Activated CD8-positive, alpha-beta memory T cell treated with anti-CD3 and anti-CD28 coated beads, Interleukin-2, amount 50 U/mL, for 24 hours (primary cell): ENCODE measurements at regions not wholly inside any gene's neighbourhood (a gene's known extent, or its start where the extent isn't known, plus 50 kb on each side); places are given as distances from the start of the nearest gene placed in this dataset.

Experiments used
- DNase-seq: peaks from one replicate; pipeline ENCODE4 v3.0.0-alpha.2; 2020; ENCODE audit errors: extremely low read depth

DNA sequence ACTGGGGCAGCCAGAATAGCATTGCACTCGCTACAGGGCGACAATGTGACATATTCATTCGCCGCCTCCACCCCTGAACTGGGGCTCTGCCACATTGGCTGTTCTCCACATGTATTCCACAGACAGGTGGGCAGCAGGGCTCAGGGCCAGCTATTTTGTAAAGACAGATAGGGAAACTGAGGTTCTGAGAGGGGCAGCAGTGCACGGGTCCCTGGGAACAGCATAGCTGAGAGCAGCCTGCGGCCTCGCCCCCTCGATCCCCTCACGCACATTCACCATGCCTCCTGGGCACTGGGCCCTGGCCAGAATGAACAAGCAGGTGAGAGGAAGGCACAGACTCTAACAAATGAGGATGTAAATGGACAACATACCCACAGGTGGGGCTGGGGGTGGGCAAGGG lies 75.0 kb upstream of the SPATA12 start:
- DNase-seq: no peak

DNA sequence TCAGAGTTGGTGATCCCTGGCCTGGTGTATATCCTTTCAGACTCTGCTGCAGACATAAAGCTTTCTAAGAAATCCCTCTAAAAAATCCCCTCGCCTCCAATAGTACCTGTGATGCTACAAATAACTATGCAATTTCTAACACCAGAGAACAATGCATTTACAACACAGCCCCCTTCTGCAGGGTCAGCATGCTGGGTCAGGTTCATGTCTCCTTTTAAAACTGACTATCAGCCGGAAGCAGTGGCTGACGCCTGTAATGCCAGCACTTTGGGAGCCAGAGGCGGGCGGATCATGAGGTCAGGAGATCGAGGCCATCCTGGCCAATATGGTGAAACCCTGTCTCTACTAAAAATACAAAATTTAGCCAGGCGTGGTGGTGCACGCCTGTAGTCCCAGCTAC lies 77.0 kb upstream of the SPATA12 start:
- DNase-seq: no peak

DNA sequence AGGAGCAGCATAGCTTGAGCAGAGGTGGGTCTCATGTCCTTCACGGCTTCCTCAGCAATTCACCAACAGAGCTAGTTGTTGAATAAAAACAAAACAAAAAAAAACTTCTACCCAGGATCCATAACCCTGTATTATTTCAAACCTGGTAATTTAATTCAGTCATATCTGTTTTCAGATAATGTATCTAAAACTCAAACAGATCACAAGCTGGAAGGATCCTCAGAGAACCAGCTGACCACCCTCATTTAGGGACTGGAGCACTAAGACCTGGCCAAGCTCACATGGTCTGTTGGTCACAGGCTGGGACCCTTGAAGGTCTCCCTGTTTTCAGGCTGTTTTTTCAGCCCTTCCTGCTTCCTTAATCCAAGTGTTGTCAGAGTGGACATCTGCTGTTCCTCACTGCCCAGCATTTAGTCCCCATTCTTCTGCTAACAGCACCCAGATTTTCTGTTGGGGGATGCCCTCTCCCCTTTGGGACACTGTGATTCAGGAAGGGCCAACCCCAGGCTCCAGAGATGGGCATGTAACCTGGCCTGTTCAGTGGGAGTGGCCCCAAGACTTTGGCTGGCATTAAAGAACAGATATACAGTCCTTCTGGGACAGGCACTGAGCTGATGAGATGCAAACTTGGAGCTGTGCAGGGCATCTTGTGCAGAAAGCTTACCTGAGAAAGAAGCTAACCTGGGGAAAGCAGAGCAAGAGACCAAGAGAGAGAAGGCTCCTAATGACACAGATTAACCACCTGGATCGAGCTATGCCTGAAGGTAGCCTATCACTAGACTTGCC lies 78.8 kb upstream of the SPATA12 start:
- no peak for DNase-seq

DNA sequence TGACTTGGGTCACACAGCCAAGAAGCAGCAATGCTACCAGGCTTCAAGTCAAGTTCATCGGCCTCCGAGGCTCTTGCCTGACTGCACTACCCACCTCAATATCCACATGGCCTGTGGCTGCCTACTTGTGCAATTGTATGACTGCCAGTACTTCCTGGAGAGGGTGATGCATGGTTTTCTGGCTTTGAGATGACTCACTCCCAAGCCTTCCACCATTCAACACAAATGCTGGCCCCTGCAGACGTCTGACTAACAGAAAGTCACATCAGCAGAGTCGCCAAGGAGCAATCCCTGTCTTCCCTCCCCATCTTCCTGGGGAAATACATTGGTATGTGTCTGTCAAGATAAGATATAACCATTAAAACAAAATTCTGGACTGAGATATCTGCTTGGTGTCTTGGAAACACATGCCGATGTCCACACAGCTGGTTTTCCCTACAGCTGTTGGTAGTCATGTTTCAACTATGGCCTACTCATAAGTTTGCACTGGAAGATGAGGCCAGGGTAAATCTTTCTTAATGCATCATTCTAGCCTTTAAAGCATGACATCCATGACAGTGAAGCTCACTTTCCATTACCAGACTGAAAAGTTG lies 79.6 kb upstream of the SPATA12 start:
- peak; percentile 31 for DNase-seq

DNA sequence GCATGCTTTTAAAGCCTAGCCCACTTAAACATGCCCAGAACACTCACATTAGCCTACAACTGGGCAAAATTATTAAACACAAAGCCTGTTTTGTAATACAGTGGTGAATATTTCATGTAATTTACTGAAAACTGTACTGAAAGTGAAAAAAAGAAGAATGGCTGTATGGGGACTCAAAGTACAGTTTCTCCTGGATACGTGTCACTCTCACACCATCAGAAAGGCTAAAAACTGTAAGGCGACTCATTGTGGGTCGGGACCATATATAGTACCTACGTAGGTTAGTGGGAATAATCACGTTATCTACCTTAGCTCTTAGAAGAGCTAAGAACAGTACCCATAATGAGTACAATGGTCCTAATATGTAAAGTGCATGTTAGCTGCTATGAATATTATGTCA lies 80.2 kb upstream of the SPATA12 start:
- no peak for DNase-seq

DNA sequence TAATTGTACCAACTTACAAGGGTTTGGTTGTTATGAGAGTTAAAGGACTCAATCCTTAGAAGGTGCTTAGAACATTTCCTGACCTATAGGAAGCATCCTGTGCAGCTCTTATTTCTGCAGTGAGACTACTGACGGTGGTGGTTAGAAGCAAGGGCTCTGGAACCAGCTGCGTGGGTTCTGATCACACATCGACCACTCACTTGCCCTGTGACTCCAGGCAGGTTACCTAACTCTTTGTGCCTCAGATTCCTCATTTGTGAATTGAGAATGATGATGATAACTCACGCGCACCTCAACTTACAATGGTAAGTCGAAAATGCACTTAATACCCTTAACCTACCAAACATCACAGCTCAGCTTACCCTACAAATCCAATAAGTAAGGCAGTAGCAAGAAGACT lies 80.7 kb upstream of the SPATA12 start:
- DNase-seq: no peak

DNA sequence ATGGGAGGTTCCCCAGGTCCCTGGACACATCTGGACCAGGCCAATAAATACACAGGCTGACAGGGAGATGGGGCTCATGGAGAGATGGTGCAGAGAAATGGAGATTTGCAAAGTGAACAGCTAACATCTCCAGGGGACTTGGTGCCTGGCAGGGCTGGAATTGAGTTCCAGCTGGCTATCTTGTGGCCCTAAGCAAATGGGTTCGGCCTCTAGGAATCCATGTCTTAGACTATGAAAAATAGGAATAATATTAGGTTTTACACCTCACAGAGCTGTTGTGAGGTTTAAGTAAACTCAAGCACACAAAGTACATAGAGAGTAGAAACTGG lies 82.9 kb upstream of the SPATA12 start:
- DNase-seq: no peak

DNA sequence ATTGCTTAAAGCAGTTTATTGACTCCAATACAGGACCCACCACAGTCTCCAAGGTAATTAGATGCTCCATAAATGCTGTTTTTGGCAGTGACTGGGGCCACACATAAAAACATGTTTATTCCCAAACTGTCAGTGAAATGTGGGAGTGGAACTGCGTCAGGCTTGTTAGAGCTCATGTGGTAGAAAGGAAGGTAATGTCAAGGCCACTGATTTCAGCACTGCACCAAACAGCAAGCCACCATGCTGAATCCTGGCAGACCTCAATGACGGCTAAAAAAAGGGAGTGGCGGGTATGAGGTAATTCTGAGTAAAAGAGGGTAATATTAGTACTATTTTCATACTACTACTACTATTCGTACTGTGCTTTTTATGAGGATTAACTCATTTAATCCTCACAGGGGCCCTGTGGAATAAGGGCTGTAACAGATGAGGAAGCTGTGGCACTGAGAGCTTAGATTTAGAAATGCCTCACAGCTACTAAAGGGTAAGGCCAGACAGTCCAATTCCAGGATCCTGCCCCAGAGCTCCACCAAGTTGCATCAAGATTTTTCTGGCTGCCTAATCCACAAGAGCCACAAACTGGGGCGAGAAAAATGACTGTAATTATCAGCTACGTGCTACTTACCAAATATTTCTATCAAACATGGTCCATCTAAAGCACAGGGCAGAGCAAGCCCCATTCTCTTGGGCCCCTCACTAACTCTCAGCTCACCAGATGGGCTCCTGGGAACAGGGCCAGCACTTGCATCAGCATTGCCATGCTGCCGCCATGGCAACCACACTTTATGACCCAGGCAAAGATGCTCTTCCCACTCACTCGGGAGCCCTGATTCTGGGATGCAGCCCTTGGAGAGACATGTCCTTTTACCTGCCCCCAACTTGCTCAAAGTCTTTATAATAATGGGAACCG lies 83.6 kb upstream of the SPATA12 start:
- DNase-seq: no peak

DNA sequence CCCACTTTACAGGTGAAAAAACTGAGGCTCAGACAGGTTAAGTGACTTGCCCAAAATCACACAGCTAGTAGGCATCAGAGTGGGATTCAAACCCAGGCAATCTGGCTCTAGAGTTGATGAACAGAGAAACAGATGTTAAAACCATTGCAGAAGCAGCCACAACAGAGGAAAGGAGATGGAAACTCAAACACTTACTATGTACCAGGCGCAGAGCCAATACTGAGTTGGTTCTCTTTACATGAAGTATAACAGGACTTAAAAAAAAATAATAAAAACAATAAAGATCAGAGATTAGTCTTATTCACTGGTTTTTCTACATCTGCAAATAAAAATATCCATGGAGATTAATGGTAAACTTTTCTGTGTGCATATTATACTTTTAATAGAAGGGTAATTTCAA lies 84.9 kb upstream of the SPATA12 start:
- no peak for DNase-seq

DNA sequence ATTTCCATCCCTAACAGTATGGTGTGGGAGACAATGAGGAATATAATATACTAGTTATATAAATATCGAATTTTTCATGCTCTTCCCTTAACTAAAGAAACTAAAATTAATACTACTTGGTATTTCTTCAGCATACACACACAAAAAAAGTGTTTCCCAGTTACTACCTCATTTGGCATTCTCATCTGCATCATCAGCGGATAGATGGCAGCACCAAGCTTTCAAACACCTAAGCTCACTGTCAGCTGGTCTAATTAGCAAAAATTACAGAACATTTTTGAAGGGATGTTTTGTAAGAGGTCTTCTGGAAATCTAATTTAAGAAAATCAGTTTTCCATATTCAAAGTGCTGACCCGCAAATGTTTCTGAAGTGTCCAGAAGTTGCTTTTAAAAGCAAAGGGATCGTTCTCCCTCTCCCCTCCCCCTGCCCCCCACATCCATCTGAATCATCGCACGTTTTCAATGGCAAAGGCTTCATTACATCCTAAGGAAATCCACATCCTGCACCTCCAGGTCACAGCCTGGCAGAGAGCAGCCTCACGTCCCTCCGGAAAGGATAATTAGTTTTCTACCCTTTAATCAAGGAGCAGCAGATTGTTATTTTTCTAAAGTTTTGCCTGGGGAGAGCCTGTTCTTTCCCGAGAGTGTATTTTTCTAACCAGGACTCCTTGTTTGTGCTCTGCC lies 86.1 kb upstream of the SPATA12 start:
- no peak for DNase-seq

DNA sequence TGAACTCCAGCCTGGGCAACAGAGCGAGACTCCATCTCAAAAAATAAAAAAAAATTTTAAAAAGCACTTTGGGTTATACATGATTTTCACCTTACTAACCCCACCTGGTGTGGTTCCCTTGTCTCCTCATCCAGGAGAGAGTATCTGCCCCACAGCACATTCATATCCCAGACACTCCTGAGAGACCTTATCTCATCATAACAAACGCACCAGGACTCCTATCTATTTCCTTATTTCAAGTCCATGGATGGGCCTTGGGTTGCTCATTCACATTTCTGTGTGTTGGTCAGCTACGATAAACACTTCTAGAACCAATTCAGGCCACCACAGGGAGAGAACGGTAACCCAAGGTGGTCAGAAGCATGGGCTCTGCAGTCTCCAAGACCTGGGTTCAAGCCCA lies 88.6 kb upstream of the SPATA12 start:
- DNase-seq: no peak

DNA sequence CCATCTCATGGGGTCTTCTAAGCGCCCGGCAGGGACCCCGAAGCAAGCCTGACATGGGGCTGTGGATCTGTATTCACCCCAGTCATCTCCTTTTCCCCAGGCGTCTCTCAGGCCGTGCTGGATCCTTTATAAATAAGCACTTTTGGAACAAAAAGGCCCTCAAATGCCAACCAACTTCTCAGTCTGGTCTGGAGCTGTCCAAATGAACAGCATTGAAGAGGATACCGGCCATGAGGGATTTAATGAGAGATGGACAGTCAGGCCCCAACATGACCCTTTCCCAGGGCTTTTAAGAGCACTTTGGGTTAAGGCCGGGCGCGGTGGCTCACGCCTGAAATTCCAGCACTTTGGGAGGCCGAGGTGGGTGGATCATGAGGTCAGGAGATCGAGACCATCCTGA lies 89.2 kb upstream of the SPATA12 start:
- no peak for DNase-seq

DNA sequence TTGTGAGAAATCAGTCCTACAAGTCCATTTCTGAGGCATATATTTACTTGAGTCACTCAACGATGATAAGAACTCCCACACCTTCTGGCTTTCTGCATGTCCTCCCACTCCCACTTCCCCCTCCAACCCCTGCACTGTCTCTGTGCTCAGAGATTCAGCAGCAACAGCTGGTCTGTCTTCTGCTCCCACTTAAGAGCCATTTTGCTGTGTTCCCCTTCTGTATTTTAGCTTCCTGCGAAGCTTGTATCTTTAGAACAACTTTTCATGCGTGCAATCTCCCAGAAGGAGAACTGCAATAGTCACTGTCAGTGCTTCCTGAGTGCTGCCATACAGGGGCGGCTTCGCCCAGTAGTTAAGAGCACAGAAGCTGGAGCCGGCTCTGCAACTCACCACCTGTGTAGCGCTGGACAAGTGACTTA lies 90.0 kb upstream of the SPATA12 start:
- no peak for DNase-seq

DNA sequence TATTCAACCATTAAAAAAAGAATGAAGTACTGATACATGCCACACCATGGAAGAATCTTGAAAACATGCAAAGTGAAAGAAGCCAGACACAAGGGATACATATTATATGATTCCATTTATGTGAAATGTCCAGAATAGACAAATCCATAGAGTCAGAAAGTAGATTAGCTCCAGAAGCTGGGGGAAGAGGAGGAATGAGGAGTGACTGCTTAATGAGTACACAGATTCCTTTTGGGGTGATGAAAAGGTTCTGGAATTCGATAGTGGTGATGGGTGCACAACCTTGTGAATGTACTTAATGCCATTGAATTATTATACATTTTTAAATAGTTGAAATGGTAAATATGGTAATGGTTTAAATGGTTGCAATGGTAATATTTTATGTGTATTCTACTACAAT lies 90.6 kb upstream of the SPATA12 start:
- DNase-seq: no peak

DNA sequence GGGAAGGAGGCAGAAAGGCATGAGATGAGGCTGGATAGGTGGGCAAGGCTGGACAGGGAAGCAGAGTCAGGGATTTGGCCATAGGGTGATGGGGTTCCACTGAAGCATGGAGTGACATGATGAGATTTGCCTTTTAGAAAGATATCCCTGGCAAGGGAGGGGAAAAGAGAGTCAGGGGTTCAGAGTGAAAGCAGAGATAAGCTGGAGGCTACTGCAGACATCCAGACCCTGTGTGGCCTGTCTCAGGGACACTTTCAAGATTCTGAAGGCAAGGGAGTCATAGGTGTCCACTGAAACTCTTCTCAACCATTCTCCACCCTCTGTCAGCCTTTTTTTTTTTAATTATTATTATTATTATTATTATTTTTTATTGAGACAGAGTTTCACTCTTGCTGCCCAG lies 94.0 kb upstream of the SPATA12 start:
- DNase-seq: no peak

DNA sequence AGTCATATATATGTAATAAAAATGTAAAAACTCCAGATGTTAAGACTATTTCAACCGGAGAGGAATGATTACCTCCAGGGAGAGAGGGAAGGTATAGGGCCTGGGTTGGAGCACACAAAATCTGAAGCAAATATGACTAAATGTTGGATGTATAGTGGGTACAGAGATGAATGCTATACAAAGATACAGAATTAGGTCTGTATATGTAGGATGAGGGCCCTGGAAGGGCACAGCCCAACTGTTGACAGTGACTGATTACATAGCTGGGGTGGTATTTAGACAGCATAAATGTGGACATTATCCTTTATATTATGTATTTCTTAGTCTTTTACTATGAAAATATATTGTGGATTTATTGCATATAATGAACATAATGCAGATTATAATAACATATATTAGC lies 94.4 kb upstream of the SPATA12 start:
- no peak for DNase-seq

DNA sequence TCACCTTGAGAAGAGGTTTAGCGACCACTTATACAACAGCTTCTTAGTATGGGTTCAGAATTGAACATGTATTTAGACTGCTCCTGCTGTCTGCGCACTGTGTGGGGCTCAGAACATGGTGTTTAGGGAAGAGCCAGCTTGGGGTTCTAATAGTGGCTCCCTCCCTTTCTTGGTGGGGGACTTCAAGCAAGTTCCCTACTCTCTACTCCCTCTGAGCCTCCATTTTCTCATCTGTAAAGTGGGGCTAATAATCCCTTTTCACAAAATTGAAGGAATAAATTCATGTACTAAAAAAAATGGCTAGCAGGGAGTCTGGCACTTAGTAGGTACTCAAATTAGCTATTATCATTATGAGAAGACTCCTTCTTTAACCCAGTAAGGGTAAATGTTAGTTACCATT lies 97.5 kb upstream of the SPATA12 start:
- DNase-seq: no peak

DNA sequence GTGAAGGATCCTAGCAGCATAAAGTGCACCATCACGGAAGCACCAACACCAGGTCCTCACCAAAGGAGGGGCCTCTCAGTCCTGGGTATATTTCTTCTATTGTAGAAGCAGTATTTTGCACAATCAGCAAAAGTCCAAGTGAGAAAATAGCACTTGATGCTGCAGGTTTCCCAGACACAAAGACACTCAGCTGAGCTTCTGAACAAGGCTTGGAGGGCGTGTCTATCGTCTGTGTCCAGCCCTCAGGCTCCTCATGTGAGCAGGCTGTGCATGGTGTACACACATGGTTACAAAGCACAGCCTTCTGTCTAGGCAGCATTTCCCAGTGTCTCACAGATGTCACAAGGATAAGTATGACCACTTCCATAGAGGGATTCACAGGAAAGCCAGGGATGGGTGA lies 98.3 kb upstream of the SPATA12 start:
- DNase-seq: no peak

DNA sequence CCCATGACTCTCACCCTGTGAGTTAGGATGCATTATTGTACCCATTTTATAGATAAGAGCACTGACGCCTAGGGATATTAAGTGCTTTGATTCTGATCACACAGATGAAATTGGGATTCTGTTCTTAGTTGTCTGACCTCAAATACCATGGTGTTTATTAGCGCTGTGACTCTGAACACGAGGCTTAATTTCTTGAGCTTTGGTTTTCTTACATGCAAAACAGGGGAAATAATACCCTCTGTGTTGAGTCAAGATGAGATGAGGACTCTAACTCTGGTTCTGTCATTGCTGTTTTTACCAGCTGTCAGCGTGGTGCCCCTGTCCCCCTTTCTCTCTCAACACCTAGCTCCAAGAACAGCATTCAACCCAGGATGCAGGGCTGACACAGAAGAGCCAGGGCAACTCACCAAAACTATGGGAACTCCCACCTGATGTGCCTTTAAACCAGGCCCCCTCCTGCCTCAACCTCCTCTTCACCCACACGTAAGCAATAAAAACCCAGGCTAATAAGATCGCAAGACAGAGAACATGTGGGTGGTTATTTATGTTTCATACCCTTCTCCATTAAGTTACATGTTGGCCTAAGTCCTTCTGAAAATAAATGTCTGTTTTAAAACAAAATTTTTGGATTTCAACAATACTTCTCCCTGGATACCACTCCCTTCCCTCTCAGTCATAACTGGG lies 100.1 kb upstream of the SPATA12 start:
- DNase-seq: no peak

DNA sequence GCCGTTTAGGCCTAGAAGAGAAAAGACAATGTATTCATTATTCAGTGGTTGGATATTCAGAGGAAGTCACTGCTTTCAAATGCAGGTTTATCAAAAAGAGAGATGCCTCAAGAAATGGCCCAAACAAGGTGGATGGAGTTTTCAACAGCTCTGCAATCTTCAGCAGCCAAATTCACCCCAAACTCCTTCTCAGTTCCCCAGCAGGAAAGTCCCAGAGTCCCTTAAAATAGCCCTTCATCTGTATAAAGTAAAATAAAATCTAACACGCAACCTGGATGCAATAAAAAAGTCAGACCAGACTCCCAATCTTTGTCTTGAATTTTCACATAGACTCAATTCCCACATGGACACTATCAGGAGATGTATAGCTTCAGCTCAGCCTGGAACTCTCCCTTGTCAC lies 101.6 kb upstream of the SPATA12 start:
- DNase-seq: no peak

DNA sequence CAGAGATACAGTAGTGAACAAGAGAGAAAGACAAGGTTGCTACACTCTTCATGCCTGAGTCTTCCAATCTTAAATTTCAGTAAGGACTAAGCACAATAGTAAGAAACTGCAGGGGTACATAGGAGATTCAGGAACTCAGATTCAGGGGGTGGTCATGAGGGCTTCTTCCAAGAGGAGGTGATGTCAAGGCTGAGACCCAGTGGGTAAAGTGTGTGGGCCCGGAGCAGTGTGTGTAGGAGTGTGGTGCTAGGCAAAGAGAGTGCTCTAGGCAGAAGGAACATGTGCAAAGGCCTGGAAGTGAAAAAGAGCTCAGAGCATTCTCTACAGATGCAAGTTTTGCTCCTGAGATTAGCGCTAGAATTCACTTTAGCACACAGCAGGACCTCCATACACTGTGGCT lies 102.9 kb upstream of the SPATA12 start:
- no peak for DNase-seq

DNA sequence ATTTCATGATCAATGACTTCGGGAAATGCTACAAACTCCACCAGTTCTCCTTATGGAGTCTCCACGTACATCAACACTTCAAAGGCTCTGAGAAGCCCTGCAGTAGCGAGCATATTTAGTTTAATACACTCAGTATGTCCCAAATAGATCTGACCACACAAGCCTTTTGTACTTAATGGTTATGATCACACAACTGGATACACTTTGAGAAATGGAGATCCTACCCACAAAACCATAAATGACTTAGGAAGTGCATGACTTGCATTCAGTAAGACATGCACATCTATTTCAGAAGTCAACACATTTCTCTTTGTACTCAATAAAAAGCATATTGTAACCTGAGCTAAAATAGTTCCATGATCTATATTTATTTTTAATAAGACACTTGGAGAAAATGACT lies 103.6 kb upstream of the SPATA12 start:
- DNase-seq: no peak
